ENCODE measurements at regions not wholly inside any gene's neighbourhood (a gene's known extent, or its start where the extent isn't known, plus 50 kb on each side); places are given as distances from the start of the nearest gene placed in this dataset.

DNA sequence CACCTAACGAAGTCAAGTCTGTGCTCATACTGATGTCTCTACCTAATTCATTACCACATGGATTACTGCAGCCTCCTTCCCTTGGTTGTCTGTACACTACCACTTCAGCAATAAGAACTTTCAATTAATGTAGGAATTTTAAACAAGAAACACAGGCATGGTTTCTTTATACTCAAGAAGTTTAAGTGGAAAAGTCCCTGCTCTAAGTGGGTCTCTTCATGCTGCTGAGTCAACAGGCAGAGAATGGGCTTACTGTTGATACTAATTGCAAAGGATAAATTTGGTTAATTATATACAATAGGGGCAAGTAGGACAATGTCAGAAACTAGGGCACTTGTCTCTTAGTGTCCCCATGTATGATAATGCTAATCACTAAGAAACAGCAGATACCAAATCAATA, 392.6 kb downstream of the DSEL start:
- TF ChIP-seq, protein P1, sequence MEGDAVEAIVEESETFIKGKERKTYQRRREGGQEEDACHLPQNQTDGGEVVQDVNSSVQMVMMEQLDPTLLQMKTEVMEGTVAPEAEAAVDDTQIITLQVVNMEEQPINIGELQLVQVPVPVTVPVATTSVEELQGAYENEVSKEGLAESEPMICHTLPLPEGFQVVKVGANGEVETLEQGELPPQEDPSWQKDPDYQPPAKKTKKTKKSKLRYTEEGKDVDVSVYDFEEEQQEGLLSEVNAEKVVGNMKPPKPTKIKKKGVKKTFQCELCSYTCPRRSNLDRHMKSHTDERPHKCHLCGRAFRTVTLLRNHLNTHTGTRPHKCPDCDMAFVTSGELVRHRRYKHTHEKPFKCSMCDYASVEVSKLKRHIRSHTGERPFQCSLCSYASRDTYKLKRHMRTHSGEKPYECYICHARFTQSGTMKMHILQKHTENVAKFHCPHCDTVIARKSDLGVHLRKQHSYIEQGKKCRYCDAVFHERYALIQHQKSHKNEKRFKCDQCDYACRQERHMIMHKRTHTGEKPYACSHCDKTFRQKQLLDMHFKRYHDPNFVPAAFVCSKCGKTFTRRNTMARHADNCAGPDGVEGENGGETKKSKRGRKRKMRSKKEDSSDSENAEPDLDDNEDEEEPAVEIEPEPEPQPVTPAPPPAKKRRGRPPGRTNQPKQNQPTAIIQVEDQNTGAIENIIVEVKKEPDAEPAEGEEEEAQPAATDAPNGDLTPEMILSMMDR (IDR thresholded peaks at IDR 0.05; ENCODE audit: low read length) = no peak
- no peak for TF ChIP-seq EZH2phosphoT487 (IDR thresholded peaks at IDR 0.05; ENCODE audit: low read length)
- no peak for TF ChIP-seq EZH2 (optimal IDR thresholded peaks at IDR 0.05; ENCODE audit: low read depth, low read length)
- H3F3A ChIP-seq (ENCODE audit: insufficient read depth, low read length) = no peaks in the 10 kb centered on the region
- no peak overlapping the region for H3K4me2 ChIP-seq (ENCODE audit: low read depth, low read length)
- H3K36me3 ChIP-seq (replicated peaks; ENCODE audit: insufficient read depth, low read length) = no peaks in the 10 kb centered on the region
- H3K9me3 ChIP-seq (replicated peaks; ENCODE audit: insufficient read depth, low read length) = no peaks in the 10 kb centered on the region
- H3K4me3 ChIP-seq (ENCODE audit: low read length) = no peak overlapping the region
- H3K9me2 ChIP-seq (replicated peaks; ENCODE audit: insufficient read depth, low read length) = no peaks in the 10 kb centered on the region
- no peaks in the 10 kb centered on the region for H3K79me2 ChIP-seq (ENCODE audit: low read length)
- H3K27ac ChIP-seq (ENCODE audit: low read length) = no peak overlapping the region
- no peak overlapping the region for H2AFZ ChIP-seq (ENCODE audit: low read length)
- no peaks in the 10 kb centered on the region for H4K20me1 ChIP-seq (ENCODE audit: insufficient read depth, low read length)
- no peaks in the 10 kb centered on the region for H3K27me3 ChIP-seq (replicated peaks; ENCODE audit: insufficient read depth, low read length)
- no peak overlapping the region for H3K9ac ChIP-seq (ENCODE audit: low read length)
- no peak for DNase-seq
- H3K4me1 ChIP-seq (ENCODE audit: low read length) = no peaks in the 10 kb centered on the region

DNA sequence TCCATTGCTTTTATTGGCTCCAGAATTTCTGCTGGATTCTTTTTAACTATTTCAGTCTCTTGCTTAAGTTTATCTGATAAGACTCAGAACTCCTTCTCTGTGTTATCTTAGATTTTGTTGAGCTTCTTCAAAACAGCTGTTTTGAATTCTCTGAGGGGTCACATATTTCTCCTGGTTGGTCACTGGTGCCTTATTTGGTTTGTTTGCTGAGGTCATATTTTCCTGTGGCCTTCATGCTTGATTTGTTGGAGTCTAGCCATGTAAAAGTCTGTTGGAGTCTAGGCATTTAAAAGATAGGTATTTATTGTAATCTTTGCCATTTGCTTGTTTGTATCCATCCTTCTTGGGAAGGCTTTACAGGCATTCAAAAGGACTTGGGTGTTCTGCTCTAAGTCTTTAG, 398.7 kb downstream of the DSEL start:
- no peak overlapping the region for H3K27ac ChIP-seq (ENCODE audit: low read length)
- TF ChIP-seq, protein P1 (IDR thresholded peaks at IDR 0.05; ENCODE audit: low read length) = no peak
- TF ChIP-seq EZH2 (optimal IDR thresholded peaks at IDR 0.05; ENCODE audit: low read depth, low read length) (no peak), EZH2phosphoT487 (IDR thresholded peaks at IDR 0.05; ENCODE audit: low read length) (no peak)
- no peaks in the 10 kb centered on the region for H3K4me1 ChIP-seq (ENCODE audit: low read length)
- no peaks in the 10 kb centered on the region for H3F3A ChIP-seq (ENCODE audit: insufficient read depth, low read length)
- no peak for DNase-seq
- no peaks in the 10 kb centered on the region for H3K9me2 ChIP-seq (replicated peaks; ENCODE audit: insufficient read depth, low read length)
- H2AFZ ChIP-seq (ENCODE audit: low read length) = no peak overlapping the region
- H3K27me3 ChIP-seq (replicated peaks; ENCODE audit: insufficient read depth, low read length) = no peaks in the 10 kb centered on the region
- no peak overlapping the region for H3K9ac ChIP-seq (ENCODE audit: low read length)
- no peaks in the 10 kb centered on the region for H3K36me3 ChIP-seq (replicated peaks; ENCODE audit: insufficient read depth, low read length)
- no peak overlapping the region for H3K4me2 ChIP-seq (ENCODE audit: low read depth, low read length)
- no peak overlapping the region for H3K4me3 ChIP-seq (ENCODE audit: low read length)
- H4K20me1 ChIP-seq (ENCODE audit: insufficient read depth, low read length) = no peaks in the 10 kb centered on the region
- H3K79me2 ChIP-seq (ENCODE audit: low read length) = no peaks in the 10 kb centered on the region
- H3K9me3 ChIP-seq (replicated peaks; ENCODE audit: insufficient read depth, low read length) = no peaks in the 10 kb centered on the region

DNA sequence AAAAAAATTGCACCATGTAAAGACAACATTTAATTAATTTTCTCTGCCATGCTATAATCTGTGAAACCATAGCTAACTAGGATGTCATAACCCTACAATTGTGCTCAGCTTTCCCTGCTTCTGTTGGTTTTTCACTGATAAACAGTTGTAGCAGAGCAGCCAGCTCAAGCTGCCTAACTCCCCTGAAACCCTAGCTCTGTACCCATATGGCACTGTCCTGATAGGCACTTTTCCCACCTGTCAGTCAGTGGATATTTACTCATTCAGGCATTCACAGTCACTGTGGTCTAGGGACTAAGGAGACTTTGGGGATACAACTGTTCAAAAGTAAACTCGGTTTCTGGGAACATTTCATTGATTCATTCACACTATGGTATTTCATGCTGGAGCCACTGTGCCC, 407.0 kb downstream of the DSEL start:
- no peaks in the 10 kb centered on the region for H3K79me2 ChIP-seq (ENCODE audit: low read length)
- H3K9me3 ChIP-seq (replicated peaks; ENCODE audit: insufficient read depth, low read length) = no peaks in the 10 kb centered on the region
- no peak for TF ChIP-seq EZH2phosphoT487 (IDR thresholded peaks at IDR 0.05; ENCODE audit: low read length)
- TF ChIP-seq, protein P1 (IDR thresholded peaks at IDR 0.05; ENCODE audit: low read length) = no peak
- no peak for TF ChIP-seq EZH2 (optimal IDR thresholded peaks at IDR 0.05; ENCODE audit: low read depth, low read length)
- no peaks in the 10 kb centered on the region for H3K27me3 ChIP-seq (replicated peaks; ENCODE audit: insufficient read depth, low read length)
- no peaks in the 10 kb centered on the region for H3F3A ChIP-seq (ENCODE audit: insufficient read depth, low read length)
- no peak overlapping the region for H2AFZ ChIP-seq (ENCODE audit: low read length)
- H4K20me1 ChIP-seq (ENCODE audit: insufficient read depth, low read length) = no peaks in the 10 kb centered on the region
- no peaks in the 10 kb centered on the region for H3K9me2 ChIP-seq (replicated peaks; ENCODE audit: insufficient read depth, low read length)
- no peak overlapping the region for H3K4me3 ChIP-seq (ENCODE audit: low read length)
- no peak for DNase-seq
- no peaks in the 10 kb centered on the region for H3K4me1 ChIP-seq (ENCODE audit: low read length)
- no peak overlapping the region for H3K9ac ChIP-seq (ENCODE audit: low read length)
- H3K27ac ChIP-seq (ENCODE audit: low read length) = no peak overlapping the region
- no peak overlapping the region for H3K4me2 ChIP-seq (ENCODE audit: low read depth, low read length)
- no peaks in the 10 kb centered on the region for H3K36me3 ChIP-seq (replicated peaks; ENCODE audit: insufficient read depth, low read length)
